ENCODE measurements at regions not wholly inside any gene's neighbourhood (a gene's known extent, or its start where the extent isn't known, plus 50 kb on each side); places are given as distances from the start of the nearest gene placed in this dataset.

GRCh38 chr2:226153553-226153952 lies 646.1 kb downstream of the IRS1 start:
- H3K4me3 ChIP-seq (replicated peaks; ENCODE audit: low read depth, low read length), result no peak overlapping the region
- no peak for TF ChIP-seq CTCF (IDR thresholded peaks at IDR 0.05; ENCODE audit: low read depth, low read length, missing control alignments)
- DNase-seq (ENCODE audit: extremely low read depth, low read depth), result no peak

- no peak for DNase-seq (ENCODE audit: extremely low read depth, low read depth)
- no peak overlapping the region for H3K4me3 ChIP-seq (replicated peaks; ENCODE audit: low read depth, low read length)
- no peak for TF ChIP-seq CTCF (IDR thresholded peaks at IDR 0.05; ENCODE audit: low read depth, low read length, missing control alignments)
Observed at GRCh38 chr2:226151157-226151556, 648.5 kb downstream of the IRS1 start.

- no peak overlapping the region for H3K4me3 ChIP-seq (replicated peaks; ENCODE audit: low read depth, low read length)
- no peak for DNase-seq (ENCODE audit: extremely low read depth, low read depth)
- no peak for TF ChIP-seq CTCF (IDR thresholded peaks at IDR 0.05; ENCODE audit: low read depth, low read length, missing control alignments)
Observed at GRCh38 chr2:226143091-226143490, 656.5 kb downstream of the IRS1 start.

GRCh38 chr2:226142463-226142862 lies 657.2 kb downstream of the IRS1 start:
- no peak for TF ChIP-seq CTCF (IDR thresholded peaks at IDR 0.05; ENCODE audit: low read depth, low read length, missing control alignments)
- H3K4me3 ChIP-seq (replicated peaks; ENCODE audit: low read depth, low read length), result no peak overlapping the region
- DNase-seq (ENCODE audit: extremely low read depth, low read depth), result no peak

- DNase-seq (ENCODE audit: extremely low read depth, low read depth), result no peak
- no peak overlapping the region for H3K4me3 ChIP-seq (replicated peaks; ENCODE audit: low read depth, low read length)
- no peak for TF ChIP-seq CTCF (IDR thresholded peaks at IDR 0.05; ENCODE audit: low read depth, low read length, missing control alignments)
Observed at GRCh38 chr2:226140594-226140993, 659.0 kb downstream of the IRS1 start.

GRCh38 chr2:226139759-226140158 lies 659.9 kb downstream of the IRS1 start:
- no peak overlapping the region for H3K4me3 ChIP-seq (replicated peaks; ENCODE audit: low read depth, low read length)
- no peak for DNase-seq (ENCODE audit: extremely low read depth, low read depth)
- no peak for TF ChIP-seq CTCF (IDR thresholded peaks at IDR 0.05; ENCODE audit: low read depth, low read length, missing control alignments)

- no peak for DNase-seq (ENCODE audit: extremely low read depth, low read depth)
- no peak for TF ChIP-seq CTCF (IDR thresholded peaks at IDR 0.05; ENCODE audit: low read depth, low read length, missing control alignments)
- no peak overlapping the region for H3K4me3 ChIP-seq (replicated peaks; ENCODE audit: low read depth, low read length)
Observed at GRCh38 chr2:226137201-226137811, 662.3 kb downstream of the IRS1 start.

Measured in HFF-Myc (cell line).